ENCODE measurements at regions not wholly inside any gene's neighbourhood (a gene's known extent, or its start where the extent isn't known, plus 50 kb on each side); places are given as distances from the start of the nearest gene placed in this dataset.

DNA sequence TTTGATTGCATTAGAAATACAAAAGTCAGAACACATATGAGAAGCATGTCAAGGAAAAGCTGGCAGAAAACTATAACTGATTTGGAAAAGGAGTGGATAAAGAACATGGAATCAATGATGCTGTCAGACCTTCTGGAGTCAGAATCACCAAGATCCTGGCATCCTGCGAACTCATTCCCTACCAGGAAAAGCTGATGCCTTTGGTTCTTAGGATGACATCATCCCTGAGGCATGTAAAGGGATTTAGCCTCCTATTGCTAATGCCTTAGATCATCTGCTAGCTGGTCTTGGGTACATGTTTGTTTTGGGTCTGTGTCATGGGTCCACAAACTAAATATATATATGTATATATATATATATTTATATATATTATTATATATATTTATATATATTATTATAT, 680.7 kb downstream of the EPHA4 start:
- TF ChIP-seq CTCF (IDR thresholded peaks at IDR 0.05; ENCODE audit: low read depth, low read length, poor library complexity, severe bottlenecking): no peak
- TF ChIP-seq EZH2phosphoT487 (IDR thresholded peaks at IDR 0.05; ENCODE audit: borderline replicate concordance, low read length): no peak
